DMS153 (cell line): ENCODE measurements at regions not wholly inside any gene's neighbourhood (a gene's known extent, or its start where the extent isn't known, plus 50 kb on each side); places are given as distances from the start of the nearest gene placed in this dataset.

Experiments
- DNase-seq: peaks from one replicate; lab custom pipeline; 2025; lab: John Stamatoyannopoulos, UW

- DNase-seq = no peak
These were observed 332.9 kb upstream of the ARRDC4 start for GRCh38 chr15:97627634-97628033.

- DNase-seq = no peak
These were observed 314.7 kb upstream of the ARRDC4 start for GRCh38 chr15:97645758-97646157.

GRCh38 chr15:97648728-97649127 lies 311.8 kb upstream of the ARRDC4 start:
- DNase-seq = no peak

- peak; percentile 77 for DNase-seq
These were observed 308.5 kb upstream of the ARRDC4 start for GRCh38 chr15:97652041-97652440.

- DNase-seq = peak; percentile 63
These were observed 307.8 kb upstream of the ARRDC4 start for GRCh38 chr15:97652700-97653167.

DNA sequence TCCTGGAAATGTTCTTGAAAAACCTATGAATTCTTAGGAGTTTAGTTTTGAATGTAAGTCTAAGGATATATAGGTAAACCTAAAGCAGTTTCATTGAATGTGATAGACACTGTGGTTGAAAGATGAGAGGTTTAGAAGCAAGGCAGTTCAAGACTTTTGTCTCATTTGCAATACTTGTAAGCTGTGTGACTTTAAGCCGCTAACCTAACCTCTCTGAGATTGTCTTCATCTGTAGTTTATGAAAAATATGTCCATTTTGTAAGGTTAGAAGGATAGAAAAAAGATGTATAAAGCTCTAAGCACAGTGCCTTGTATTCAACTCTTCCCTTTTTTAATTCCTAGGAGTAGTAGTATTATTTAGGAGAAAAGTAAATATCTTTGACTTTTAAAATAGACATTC lies 306.6 kb upstream of the ARRDC4 start:
- DNase-seq = no peak

- no peak for DNase-seq
These were observed 305.9 kb upstream of the ARRDC4 start for GRCh38 chr15:97654481-97655076.

DNA sequence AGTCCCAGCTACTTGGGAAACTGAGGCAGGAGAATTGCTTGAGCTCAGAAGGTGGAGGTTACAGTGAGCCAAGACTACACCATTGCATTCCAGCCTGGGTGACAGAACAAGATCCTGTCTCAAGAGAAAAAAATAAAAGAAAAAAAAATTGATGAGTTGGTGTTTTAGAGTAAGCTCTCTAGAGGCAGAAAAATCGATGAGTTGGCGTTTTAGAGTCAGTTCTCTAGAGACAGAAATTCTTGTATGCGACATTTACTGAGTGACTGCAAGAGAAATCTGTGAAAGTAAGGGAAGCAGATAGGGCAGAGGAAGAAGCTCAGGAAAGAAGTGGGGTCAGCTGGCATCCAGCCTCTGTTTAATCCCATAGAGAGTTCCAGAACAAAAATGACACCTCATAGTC lies 298.7 kb upstream of the ARRDC4 start:
- DNase-seq = no peak

DNA sequence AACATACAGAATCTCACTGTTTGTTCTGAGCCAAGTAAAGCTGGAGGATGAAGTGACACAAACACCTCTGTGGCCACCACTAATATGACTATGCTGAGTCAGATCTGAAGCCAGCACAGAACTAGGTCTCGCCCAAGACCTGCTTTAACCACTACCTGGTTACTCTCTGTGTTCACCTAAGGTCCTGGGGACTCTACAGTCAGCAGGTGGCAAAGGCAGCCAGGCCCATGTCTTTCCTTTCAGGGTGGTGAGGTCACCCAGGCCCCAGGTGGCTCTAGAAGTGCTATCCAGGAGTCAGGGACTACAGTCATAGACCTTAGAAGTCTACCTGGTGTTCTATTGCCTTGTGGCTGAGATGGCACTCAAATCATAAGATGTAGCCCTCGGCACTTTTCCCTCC lies 287.9 kb upstream of the ARRDC4 start:
- DNase-seq = no peak

- DNase-seq = no peak
These were observed 281.8 kb upstream of the ARRDC4 start for GRCh38 chr15:97678656-97679055.

DNA sequence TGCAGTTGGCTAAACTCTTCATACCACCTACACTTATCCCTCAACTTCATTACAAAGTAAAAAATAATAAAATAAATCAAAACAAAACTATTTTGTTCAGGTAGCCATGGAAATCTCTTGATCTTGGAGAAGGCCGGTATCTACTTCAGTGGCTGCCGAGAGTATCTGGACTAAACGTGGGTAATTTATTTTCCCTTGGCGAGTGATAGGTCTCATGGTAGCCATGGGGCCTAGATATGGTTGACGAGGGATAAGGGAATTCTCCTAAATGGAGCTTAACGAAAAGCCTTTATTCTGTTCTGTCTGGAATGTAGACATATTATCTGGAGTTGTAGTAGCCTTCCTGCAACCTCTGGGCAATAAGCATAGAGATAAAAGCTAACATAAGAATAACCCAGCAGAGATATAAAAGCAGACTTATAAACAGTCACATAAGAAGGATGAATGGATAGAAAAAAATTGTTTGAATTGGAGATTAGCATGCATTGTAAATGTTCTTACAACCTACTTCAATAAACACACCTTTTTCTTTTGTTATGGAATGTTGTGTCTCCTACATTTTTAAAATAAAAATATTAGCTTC lies 281.3 kb upstream of the ARRDC4 start:
- DNase-seq = no peak

DNA sequence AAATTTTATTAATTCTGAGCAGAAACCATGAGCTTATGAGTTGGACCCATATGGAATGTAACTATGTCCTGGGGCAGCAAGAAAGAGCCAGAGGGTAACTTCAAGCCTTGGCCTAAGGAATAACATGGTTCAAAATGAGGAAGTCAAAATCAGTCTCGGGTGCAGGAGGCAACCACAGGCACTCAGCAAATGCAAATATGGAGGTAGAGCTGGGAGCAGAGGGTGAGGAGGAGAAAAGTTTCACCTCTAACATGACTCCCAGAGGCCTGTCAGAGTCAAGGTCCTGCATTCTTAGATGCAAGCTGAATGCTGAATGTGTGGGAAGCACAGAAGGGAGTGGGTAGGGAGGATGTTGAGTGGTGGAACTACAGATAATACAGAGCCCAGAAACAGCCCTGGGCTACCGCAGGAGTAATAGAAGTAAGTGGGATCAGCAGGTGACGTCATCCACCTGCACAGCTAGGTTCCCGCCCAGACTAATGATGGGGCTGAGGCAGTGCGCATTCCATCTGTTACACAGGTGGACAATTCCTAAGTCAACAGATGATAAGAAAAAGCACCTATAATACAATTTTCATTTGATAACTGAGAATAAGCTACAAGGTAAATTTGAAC lies 279.8 kb upstream of the ARRDC4 start:
- DNase-seq = no peak

- no peak for DNase-seq
These were observed 276.7 kb upstream of the ARRDC4 start for GRCh38 chr15:97683831-97684230.

GRCh38 chr15:97684249-97684648 lies 276.3 kb upstream of the ARRDC4 start:
- peak; percentile 20 for DNase-seq

DNA sequence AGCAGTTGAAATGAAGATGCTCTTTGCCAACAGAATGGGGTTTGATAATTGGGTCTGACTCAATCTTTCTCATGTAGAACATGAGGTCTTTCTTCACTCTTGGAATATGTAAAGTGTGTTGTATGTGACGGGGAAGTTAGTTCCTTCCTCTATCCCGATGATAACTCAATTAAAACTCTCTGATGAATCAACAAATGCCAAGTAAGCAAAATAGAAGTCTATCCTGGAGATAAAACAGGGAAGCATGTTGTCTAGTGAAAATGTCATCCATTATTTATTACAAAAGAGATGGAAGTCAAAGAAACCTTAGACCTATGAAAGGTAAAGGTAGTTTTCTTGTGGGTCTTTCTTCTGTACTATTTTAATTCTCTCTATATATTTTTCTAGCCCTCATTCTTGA lies 274.2 kb upstream of the ARRDC4 start:
- DNase-seq = no peak

DNA sequence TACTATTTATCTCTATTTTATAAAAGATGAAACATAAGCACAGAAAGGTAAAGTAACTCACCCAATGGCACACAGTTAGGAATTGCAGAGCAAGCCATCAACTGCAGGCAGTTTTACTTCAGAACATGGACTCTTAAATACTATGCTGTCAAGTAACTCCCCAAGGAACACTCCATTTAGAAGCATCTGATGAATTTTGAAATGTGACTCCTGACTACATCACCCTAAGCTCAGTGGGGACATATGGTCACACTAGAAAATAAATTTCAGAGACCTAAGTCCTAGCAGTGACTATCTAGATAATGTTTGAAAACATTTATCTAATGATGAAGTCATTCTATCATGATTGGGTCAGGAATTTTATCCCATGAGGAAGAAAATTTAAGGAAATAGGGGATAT lies 272.8 kb upstream of the ARRDC4 start:
- no peak for DNase-seq

DNA sequence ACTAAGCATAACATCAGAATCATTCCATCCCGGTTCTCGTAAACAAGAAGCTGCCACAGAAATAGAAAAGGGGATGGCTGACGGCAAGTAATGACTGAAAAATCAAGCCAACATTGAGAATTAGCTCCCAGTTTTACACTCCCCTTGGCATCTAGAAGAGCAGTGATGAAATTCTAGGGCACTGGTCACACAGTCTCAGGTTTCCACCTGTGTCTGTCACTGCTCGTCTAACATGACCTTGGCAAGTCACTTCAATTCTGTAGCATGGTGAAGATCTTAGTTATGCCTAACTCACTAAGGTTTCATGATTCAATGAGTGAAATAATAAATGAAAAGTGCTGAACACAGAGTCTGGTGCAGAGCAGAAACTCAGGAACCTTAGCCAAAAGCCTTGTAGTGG lies 272.3 kb upstream of the ARRDC4 start:
- DNase-seq = no peak

GRCh38 chr15:97688886-97689285 lies 271.6 kb upstream of the ARRDC4 start:
- no peak for DNase-seq

GRCh38 chr15:97691078-97691477 lies 269.4 kb upstream of the ARRDC4 start:
- no peak for DNase-seq

DNA sequence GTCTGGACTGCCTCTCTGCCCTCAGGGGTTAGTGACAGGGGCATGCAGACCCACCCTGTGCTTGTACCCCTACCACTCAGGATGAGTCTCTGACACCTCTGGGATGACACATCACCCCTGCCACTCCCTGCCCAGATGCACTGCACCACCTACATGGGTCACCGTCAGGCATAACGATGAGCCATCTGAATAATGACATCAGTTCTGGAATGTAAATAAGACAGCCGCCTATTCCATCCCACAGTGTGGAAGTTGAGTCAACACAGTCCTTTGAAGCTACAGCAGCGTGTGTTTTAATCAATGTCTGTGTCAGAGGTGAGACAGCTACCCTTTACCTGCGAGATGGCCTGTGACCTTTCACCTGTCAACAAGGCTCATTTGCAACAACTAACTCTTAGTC lies 268.7 kb upstream of the ARRDC4 start:
- no peak for DNase-seq

DNA sequence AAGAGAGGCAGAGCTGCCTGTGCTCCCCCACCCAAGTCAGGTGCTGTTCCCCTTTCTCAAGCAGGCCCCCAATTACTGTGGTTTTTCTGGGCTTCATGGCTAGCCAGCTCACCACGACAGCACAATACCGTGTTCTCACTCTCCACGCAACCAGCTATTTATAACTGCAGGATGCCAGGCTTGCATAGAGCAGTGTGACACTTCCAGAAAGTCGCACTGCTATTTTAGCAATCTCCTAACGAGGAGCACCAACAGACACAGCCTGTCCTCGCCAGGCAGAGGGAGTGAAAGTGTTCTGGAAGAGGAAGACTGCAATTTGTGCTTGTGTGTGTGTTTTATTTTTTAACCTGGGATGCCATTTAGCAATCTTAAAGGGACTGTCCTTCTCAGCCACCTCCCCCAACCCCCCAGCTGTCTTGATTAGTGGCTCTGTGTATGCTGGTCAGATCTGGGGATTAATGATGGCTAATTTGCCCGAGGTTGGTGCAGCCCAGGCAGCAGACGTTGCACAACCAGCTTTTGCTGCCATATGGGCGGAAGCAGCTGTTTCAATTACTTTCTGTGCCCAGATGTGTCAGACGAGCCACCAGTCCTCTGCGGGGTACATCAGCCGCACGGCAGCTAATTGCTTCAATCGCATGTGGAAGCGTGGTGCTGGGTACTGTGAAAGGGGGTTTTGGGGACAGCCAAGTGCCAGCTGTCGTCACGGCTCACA lies 268.0 kb upstream of the ARRDC4 start:
- no peak for DNase-seq

GRCh38 chr15:97694456-97694855 lies 266.0 kb upstream of the ARRDC4 start:
- DNase-seq = no peak

DNA sequence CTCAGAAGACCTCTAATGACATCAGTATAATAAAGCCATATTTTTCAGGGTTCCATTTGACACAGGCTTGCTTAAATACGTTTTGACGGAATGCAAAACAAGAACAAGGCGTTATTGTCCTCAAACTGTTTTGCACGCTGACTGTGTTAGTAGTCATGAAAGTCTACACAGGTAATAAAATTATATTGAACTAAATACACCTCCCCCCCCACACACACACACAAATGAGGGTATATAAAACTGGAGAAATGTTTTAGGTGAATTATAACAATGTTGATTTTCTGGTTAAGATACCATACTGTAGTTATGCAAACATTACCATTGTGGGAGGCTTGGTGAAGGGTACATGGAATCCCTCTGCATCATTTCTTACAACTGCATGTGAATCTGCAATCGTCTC lies 257.1 kb upstream of the ARRDC4 start:
- no peak for DNase-seq
